ENCODE measurements at regions not wholly inside any gene's neighbourhood (a gene's known extent, or its start where the extent isn't known, plus 50 kb on each side); places are given as distances from the start of the nearest gene placed in this dataset.

- TF ChIP-seq CTCF (conservative IDR thresholded peaks at IDR 0.05), result no peak
- no peak for TF ChIP-seq EZH2 (IDR thresholded peaks at IDR 0.05; ENCODE audit: low read depth)
These were observed 463.7 kb upstream of the SGCG start for GRCh38 chr13:22717036-22717435.
